MM.1S (cell line): ENCODE measurements at regions not wholly inside any gene's neighbourhood (a gene's known extent, or its start where the extent isn't known, plus 50 kb on each side); places are given as distances from the start of the nearest gene placed in this dataset.

Source experiments
- DNase-seq: peaks from one replicate; pipeline ENCODE4 v3.0.0-alpha.2; 2015
- H2AFZ ChIP-seq: fragments of 300-600 bp; sonication (generic); 2 replicates; pipeline ENCODE4 v1.6.0; 2016; ENCODE audit warnings: antibody characterized with exemption, low read length
- H3F3A ChIP-seq: fragments of 300-600 bp; sonication (generic); 2 replicates; pipeline ENCODE4 v1.6.1; 2016; ENCODE audit warnings: mild to moderate bottlenecking, antibody characterized with exemption, low read length, moderate library complexity, mixed read lengths; ENCODE audit not compliant: insufficient read depth
- H3K27ac ChIP-seq: fragments of 300-600 bp; sonication (generic); 2 replicates; pipeline ENCODE4 v1.5.1; 2016; ENCODE audit warnings: mild to moderate bottlenecking, low read length
- H3K27me3 ChIP-seq: fragments of 300-600 bp; sonication (generic); replicated peaks from 2 replicates; pipeline ENCODE4 v1.6.0; 2016; ENCODE audit warnings: low read length; ENCODE audit not compliant: insufficient read depth
- H3K36me3 ChIP-seq: fragments of 300-600 bp; sonication (generic); replicated peaks from 2 replicates; pipeline ENCODE4 v1.6.1; 2016; ENCODE audit warnings: mild to moderate bottlenecking, low read length, mixed read lengths; ENCODE audit not compliant: insufficient read depth
- H3K4me1 ChIP-seq: fragments of 300-600 bp; sonication (generic); 2 replicates; pipeline ENCODE4 v1.6.1; 2016; ENCODE audit warnings: low read length, mixed read lengths
- H3K4me2 ChIP-seq: fragments of 300-600 bp; sonication (generic); 2 replicates; pipeline ENCODE4 v1.6.0; 2016; ENCODE audit warnings: low read depth, low read length
- H3K4me3 ChIP-seq: fragments of 300-600 bp; sonication (generic); 2 replicates; pipeline ENCODE4 v1.5.1; 2016; ENCODE audit warnings: low read length, mixed read lengths
- H3K79me2 ChIP-seq: fragments of 300-600 bp; sonication (generic); 2 replicates; pipeline ENCODE4 v1.6.1; 2016; ENCODE audit warnings: mixed run types, low read length, mixed read lengths
- H3K9ac ChIP-seq: fragments of 300-600 bp; sonication (generic); 2 replicates; pipeline ENCODE4 v1.6.1; 2016; ENCODE audit warnings: low read length, mixed read lengths
- H3K9me2 ChIP-seq: fragments of 300-600 bp; sonication (generic); replicated peaks from 2 replicates; pipeline ENCODE4 v1.6.1; 2016; ENCODE audit warnings: mild to moderate bottlenecking, low read length, mixed read lengths; ENCODE audit not compliant: insufficient read depth
- H3K9me3 ChIP-seq: fragments of 300-600 bp; sonication (generic); replicated peaks from 2 replicates; pipeline ENCODE4 v1.6.1; 2016; ENCODE audit warnings: mild to moderate bottlenecking, low read length, mixed read lengths; ENCODE audit not compliant: insufficient read depth
- H4K20me1 ChIP-seq: fragments of 300-600 bp; sonication (generic); 2 replicates; pipeline ENCODE4 v1.6.1; 2016; ENCODE audit warnings: mild to moderate bottlenecking, low read length, moderate library complexity, mixed read lengths; ENCODE audit not compliant: insufficient read depth
- EZH2 ChIP-seq: fragments of 300-600 bp; sonication (generic); optimal IDR thresholded peaks from 2 replicates; pipeline ENCODE3; 2017; ENCODE audit warnings: low read depth, mild to moderate bottlenecking, antibody characterized with exemption, low read length, mixed read lengths
- EZH2phosphoT487 ChIP-seq: fragments of 300-600 bp; sonication (generic); IDR thresholded peaks from 2 replicates; pipeline ENCODE4 v1.6.1; 2018; ENCODE audit warnings: antibody characterized with exemption, low read length
- TF ChIP-seq, protein P1 (sequence below): fragments of 300-600 bp; sonication (generic); IDR thresholded peaks from 2 replicates; pipeline ENCODE4 v1.5.1; 2016; ENCODE audit warnings: antibody characterized with exemption, low read length, mixed read lengths

DNA sequence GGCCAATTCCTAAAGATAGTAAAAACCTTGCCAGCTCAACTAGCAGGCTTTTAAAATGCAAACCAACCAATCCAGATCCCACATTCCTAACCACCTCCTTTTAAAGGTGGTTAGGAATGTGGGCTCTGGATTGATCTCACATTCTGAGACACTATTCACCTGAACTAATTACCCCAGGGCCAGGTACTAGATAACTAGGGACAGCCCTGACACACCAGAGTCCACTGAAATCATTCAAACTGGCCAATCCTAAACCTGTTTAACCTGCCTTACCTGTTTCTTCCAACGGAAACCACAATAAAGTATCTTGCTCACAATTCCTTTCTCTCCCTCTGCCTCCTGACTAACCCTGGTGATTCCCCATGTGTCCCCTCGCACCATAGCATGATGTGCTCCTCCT is 168.3 kb upstream of the DMAC1 start:
- H3K9me2 ChIP-seq = no peaks in the 10 kb centered on the region
- H3K4me3 ChIP-seq = no peak overlapping the region
- no peaks in the 10 kb centered on the region for H3K9me3 ChIP-seq
- no peaks in the 10 kb centered on the region for H3K79me2 ChIP-seq
- H4K20me1 ChIP-seq = no peaks in the 10 kb centered on the region
- no peaks in the 10 kb centered on the region for H3K36me3 ChIP-seq
- H3K27ac ChIP-seq = no peak overlapping the region
- no peak overlapping the region for H2AFZ ChIP-seq
- H3K9ac ChIP-seq = no peak overlapping the region
- no peak overlapping the region for H3K4me2 ChIP-seq
- H3K27me3 ChIP-seq = no peaks in the 10 kb centered on the region
- H3K4me1 ChIP-seq = no peaks in the 10 kb centered on the region
- DNase-seq = no peak
- H3F3A ChIP-seq = no peaks in the 10 kb centered on the region
- TF ChIP-seq EZH2 = no peak
- TF ChIP-seq, protein P1, sequence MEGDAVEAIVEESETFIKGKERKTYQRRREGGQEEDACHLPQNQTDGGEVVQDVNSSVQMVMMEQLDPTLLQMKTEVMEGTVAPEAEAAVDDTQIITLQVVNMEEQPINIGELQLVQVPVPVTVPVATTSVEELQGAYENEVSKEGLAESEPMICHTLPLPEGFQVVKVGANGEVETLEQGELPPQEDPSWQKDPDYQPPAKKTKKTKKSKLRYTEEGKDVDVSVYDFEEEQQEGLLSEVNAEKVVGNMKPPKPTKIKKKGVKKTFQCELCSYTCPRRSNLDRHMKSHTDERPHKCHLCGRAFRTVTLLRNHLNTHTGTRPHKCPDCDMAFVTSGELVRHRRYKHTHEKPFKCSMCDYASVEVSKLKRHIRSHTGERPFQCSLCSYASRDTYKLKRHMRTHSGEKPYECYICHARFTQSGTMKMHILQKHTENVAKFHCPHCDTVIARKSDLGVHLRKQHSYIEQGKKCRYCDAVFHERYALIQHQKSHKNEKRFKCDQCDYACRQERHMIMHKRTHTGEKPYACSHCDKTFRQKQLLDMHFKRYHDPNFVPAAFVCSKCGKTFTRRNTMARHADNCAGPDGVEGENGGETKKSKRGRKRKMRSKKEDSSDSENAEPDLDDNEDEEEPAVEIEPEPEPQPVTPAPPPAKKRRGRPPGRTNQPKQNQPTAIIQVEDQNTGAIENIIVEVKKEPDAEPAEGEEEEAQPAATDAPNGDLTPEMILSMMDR = no peak
- no peak for TF ChIP-seq EZH2phosphoT487

DNA sequence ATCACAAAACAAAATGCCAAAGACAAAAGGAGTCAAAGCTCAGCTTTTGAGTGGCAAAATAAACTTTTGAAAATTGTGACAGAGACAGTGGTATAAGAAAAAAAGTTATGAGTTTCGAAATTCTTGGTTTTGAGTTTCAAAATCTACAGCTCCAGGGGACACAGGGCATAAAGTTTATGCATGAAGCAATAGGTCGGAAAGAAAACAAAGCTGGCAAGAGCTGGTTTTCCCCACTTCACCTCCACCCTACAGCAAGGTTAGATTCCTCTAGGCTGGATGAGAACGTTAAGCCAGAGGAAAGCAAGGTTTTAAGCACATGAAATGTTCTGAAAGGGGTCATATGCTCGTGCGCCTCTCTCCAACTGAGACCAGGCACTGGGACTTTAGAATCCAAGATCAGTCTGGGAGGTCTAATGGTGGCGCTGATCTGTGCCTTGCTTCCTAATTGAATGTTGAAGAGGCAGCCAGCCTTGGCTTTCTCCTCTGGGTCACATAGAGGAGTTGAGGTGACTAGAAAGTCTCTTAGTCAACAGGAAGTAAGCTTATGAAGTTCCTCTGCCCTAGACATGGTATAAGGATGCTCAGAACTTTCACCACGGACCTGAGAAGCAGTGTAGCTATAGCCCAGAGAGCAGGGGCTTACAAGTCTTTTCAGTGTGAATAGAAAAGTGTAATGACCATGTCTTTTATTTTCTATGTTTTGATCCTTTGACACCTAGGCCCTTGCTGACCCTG is 167.7 kb upstream of the DMAC1 start:
- TF ChIP-seq EZH2phosphoT487 = no peak
- H3K4me2 ChIP-seq = no peak overlapping the region
- H3K4me3 ChIP-seq = no peak overlapping the region
- no peak overlapping the region for H3K27ac ChIP-seq
- H4K20me1 ChIP-seq = no peaks in the 10 kb centered on the region
- H3K36me3 ChIP-seq = no peaks in the 10 kb centered on the region
- no peaks in the 10 kb centered on the region for H3F3A ChIP-seq
- DNase-seq = no peak
- no peaks in the 10 kb centered on the region for H3K27me3 ChIP-seq
- no peaks in the 10 kb centered on the region for H3K9me2 ChIP-seq
- no peaks in the 10 kb centered on the region for H3K4me1 ChIP-seq
- H3K9me3 ChIP-seq = no peaks in the 10 kb centered on the region
- no peak overlapping the region for H2AFZ ChIP-seq
- no peaks in the 10 kb centered on the region for H3K79me2 ChIP-seq
- H3K9ac ChIP-seq = no peak overlapping the region

DNA sequence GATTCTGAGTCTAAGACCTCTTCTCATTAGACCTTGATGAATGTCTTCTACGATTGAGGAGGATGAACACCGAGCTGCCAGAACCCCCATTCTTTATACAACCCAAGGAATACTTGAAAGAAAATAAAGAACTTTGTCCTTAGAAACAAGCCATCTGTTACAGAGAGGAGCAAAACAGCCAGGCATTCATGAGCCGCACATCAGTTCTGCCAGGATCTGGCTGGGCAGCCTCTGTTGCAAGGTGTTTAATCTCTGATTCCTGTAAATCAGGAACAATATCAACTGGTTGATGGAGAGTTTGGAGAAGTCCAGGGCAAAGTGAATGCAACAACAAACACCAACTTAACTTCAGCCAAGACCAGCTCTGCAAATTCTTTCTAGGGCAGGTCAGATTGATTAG is 165.5 kb upstream of the DMAC1 start:
- TF ChIP-seq EZH2phosphoT487 (no peak), EZH2 (no peak)
- TF ChIP-seq, protein P1 = no peak
- H3K9me3 ChIP-seq = no peaks in the 10 kb centered on the region
- no peaks in the 10 kb centered on the region for H3K9me2 ChIP-seq
- no peaks in the 10 kb centered on the region for H3F3A ChIP-seq
- no peak overlapping the region for H3K9ac ChIP-seq
- no peak overlapping the region for H3K4me2 ChIP-seq
- no peak for DNase-seq
- no peaks in the 10 kb centered on the region for H3K36me3 ChIP-seq
- no peaks in the 10 kb centered on the region for H3K79me2 ChIP-seq
- no peaks in the 10 kb centered on the region for H3K27me3 ChIP-seq
- H2AFZ ChIP-seq = no peak overlapping the region
- no peak overlapping the region for H3K27ac ChIP-seq
- no peaks in the 10 kb centered on the region for H4K20me1 ChIP-seq
- H3K4me3 ChIP-seq = no peak overlapping the region
- H3K4me1 ChIP-seq = no peaks in the 10 kb centered on the region

DNA sequence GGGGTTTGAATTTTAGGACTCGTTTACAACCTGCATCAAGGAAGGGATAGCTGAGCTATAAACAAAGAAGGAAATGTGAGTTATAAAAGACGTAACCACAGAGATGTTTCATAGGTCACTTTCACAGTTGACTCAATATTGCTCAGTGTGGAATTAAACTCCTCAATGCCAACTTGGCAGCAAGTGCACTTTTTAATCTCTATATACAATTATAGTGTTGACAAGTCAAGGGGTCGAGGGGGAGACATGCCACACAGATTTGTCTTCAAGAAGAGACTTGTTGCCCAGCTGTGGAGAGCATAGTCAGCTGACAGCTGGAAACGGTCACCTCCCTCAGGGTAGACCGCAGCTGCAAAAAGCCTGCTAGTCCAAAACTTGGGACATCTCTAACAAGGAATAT is 163.4 kb upstream of the DMAC1 start:
- Histone ChIP-seq H3K9me2 (no peaks in the 10 kb centered on the region), H3K9me3 (no peaks in the 10 kb centered on the region), H3K4me2 (no peak overlapping the region), H3K27ac (no peak overlapping the region), H3K4me3 (no peak overlapping the region), H3K79me2 (no peaks in the 10 kb centered on the region), H4K20me1 (no peaks in the 10 kb centered on the region), H3F3A (no peaks in the 10 kb centered on the region), H2AFZ (no peak overlapping the region), H3K9ac (no peak overlapping the region), H3K36me3 (no peaks in the 10 kb centered on the region), H3K4me1 (no peaks in the 10 kb centered on the region), H3K27me3 (no peaks in the 10 kb centered on the region)
- TF ChIP-seq EZH2phosphoT487 = no peak
- TF ChIP-seq EZH2 = no peak
- TF ChIP-seq, protein P1 = no peak
- DNase-seq = no peak
